HCT116 (cell line): ENCODE measurements at regions not wholly inside any gene's neighbourhood (a gene's known extent, or its start where the extent isn't known, plus 50 kb on each side); places are given as distances from the start of the nearest gene placed in this dataset.

Source experiments
- ATAC-seq: fragments of 200-7000 bp; cut with Tn5 transposase; 2 replicates; pipeline ENCODE4 v1.9.1; 2020; ENCODE audit warnings: mild to moderate bottlenecking, moderate library complexity
- BruUV-seq: library from RNA; stranded (reverse); fragments of 400-500 nt; replicated peaks from 2 replicates; lab custom pipeline; 2021; lab: Mats Ljungman, UMichigan
- CTCF ChIA-PET: fragments of 300-600 bp; sonication (Branson Sonifier 250); formaldehyde crosslinking; loops from one replicate; lab custom pipeline; 2021; ENCODE audit warnings: antibody characterized with exemption; lab: Charles Lee
- POLR2A ChIA-PET: fragments of 300-600, 350-600 bp; sonication (Branson Sonifier 250); formaldehyde crosslinking; loops from one replicate; lab custom pipeline; 2021; ENCODE audit warnings: antibody characterized with exemption; lab: Charles Lee
- RAD21 ChIA-PET, 2 experiments: fragments of 300-600 bp; sonication (Branson Sonifier 250); formaldehyde crosslinking; loops; one replicate each; lab custom pipeline; 2023; ENCODE audit warnings: low total read pairs in 2 of 2; ENCODE audit not compliant: uncharacterized antibody in 2 of 2, unreplicated experiment in 2 of 2, low non-redundant PET in 1 of 2; lab: Charles Lee
- DNase-seq: peaks from one replicate; pipeline ENCODE4 v3.0.0-alpha.2; 2010; ENCODE audit warnings: low read depth, low spot score
- H2AFZ ChIP-seq: fragments of 200-600 bp; shearing (Covaris generic), sonication (generic); 2 replicates; pipeline ENCODE4 v1.6.1; 2017; ENCODE audit warnings: low read depth, mixed run types, mixed read lengths, antibody characterized with exemption, low read length; ENCODE audit not compliant: poor library complexity, severe bottlenecking
- H3K27ac ChIP-seq: 2 replicates; pipeline ENCODE4 v1.5.1; 2012; ENCODE audit warnings: low read depth, low read length
- H3K27me3 ChIP-seq: fragments of 200-600 bp; sonication (generic); 2 replicates; pipeline ENCODE4 v1.6.1; 2016; ENCODE audit warnings: mixed run types, low read length, mixed read lengths; ENCODE audit not compliant: insufficient read depth
- H3K36me3 ChIP-seq, 2 experiments: fragments of 200-500 bp in 1 of 2; fragments of 200-600 bp in 1 of 2; sonication (Bioruptor generic) in 1 of 2; sonication (generic) in 1 of 2; 2 replicates each; pipeline versions ENCODE4 v1.5.1 to v1.6.1; 2014 to 2016; ENCODE audit warnings: low read length in 2 of 2, inconsistent platforms in 1 of 2, mixed read lengths in 1 of 2, mixed run types in 1 of 2; ENCODE audit not compliant: insufficient read depth in 2 of 2, control insufficient read depth in 1 of 2
- H3K4me1 ChIP-seq, 2 experiments: fragments of 200-600 bp in 1 of 2; sonication (generic) in 1 of 2; 2 replicates each; pipeline versions ENCODE4 v1.5.1 to v1.6.1; 2012 to 2017; ENCODE audit warnings: low read length in 2 of 2, inconsistent platforms in 1 of 2, mild to moderate bottlenecking in 1 of 2, mixed read lengths in 1 of 2, mixed run types in 1 of 2, moderate library complexity in 1 of 2; ENCODE audit not compliant: insufficient read depth in 2 of 2, control insufficient read depth in 1 of 2
- H3K4me2 ChIP-seq: fragments of 200-600 bp; sonication (generic); 2 replicates; pipeline ENCODE4 v1.6.1; 2017; ENCODE audit warnings: mixed run types, low read length, mixed read lengths
- H3K4me3 ChIP-seq, 2 experiments: fragments of 200-600 bp in 1 of 2; sonication (generic) in 1 of 2; replicated peaks in 1 of 2; 2 replicates each; pipeline ENCODE4 v1.5.1; 2011 to 2016; ENCODE audit warnings: low read length in 2 of 2, control low read depth in 1 of 2, low read depth in 1 of 2, mild to moderate bottlenecking in 1 of 2, mixed read lengths in 1 of 2, mixed run types in 1 of 2
- H3K79me2 ChIP-seq: fragments of 200-600 bp; sonication (generic); 2 replicates; pipeline ENCODE4 v1.6.1; 2017; ENCODE audit warnings: mild to moderate bottlenecking, mixed run types, low read length, moderate library complexity, mixed read lengths; ENCODE audit not compliant: insufficient read depth
- H3K9ac ChIP-seq: fragments of 200-600 bp; sonication (generic); 2 replicates; pipeline ENCODE4 v1.6.1; 2016; ENCODE audit warnings: low read length, mixed read lengths
- H3K9me2 ChIP-seq: fragments of 200-600 bp; sonication (generic), shearing (Covaris generic); 2 replicates; pipeline ENCODE4 v1.6.1; 2017; ENCODE audit warnings: mixed run types, mild to moderate bottlenecking, moderate library complexity; ENCODE audit not compliant: insufficient read depth
- H3K9me3 ChIP-seq, 2 experiments: fragments of 200-500 bp in 1 of 2; fragments of 200-600 bp in 1 of 2; sonication (Bioruptor generic) in 1 of 2; sonication (generic) in 1 of 2; 2 replicates each; pipeline ENCODE4 v1.6.1; 2014 to 2017; ENCODE audit warnings: low read length in 2 of 2, mixed read lengths in 2 of 2, inconsistent platforms in 1 of 2, low read depth in 1 of 2, mild to moderate bottlenecking in 1 of 2, mixed run types in 1 of 2, moderate library complexity in 1 of 2; ENCODE audit not compliant: control insufficient read depth in 1 of 2, insufficient read depth in 1 of 2
- H4K20me1 ChIP-seq: fragments of 200-600 bp; sonication (generic), shearing (Covaris generic); 2 replicates; pipeline ENCODE4 v1.6.1; 2017; ENCODE audit warnings: mixed run types, mild to moderate bottlenecking, moderate library complexity; ENCODE audit not compliant: insufficient read depth
- CEBPB ChIP-seq: IDR thresholded peaks from 2 replicates; pipeline ENCODE4 v1.6.1; 2012; ENCODE audit warnings: low read depth
- EGR1 ChIP-seq: IDR thresholded peaks from 2 replicates; pipeline ENCODE4 v1.6.1; 2012; ENCODE audit warnings: low read depth
- ELF1 ChIP-seq: IDR thresholded peaks from 2 replicates; pipeline ENCODE4 v1.6.1; 2012; ENCODE audit warnings: low read depth, borderline replicate concordance
- JUND ChIP-seq: IDR thresholded peaks from 2 replicates; pipeline ENCODE4 v1.6.1; 2012
- MAX ChIP-seq: IDR thresholded peaks from 2 replicates; pipeline ENCODE4 v1.6.1; 2012
- POLR2A ChIP-seq: IDR thresholded peaks from 2 replicates; pipeline ENCODE4 v1.7.0; 2011; ENCODE audit warnings: borderline replicate concordance; ENCODE audit not compliant: insufficient read depth, insufficient read length; ENCODE audit errors: extremely low read depth
- REST ChIP-seq: IDR thresholded peaks from 2 replicates; pipeline ENCODE4 v1.6.1; 2012; ENCODE audit warnings: low read depth
- SRF ChIP-seq: IDR thresholded peaks from 2 replicates; pipeline ENCODE4 v1.6.1; 2012; ENCODE audit warnings: low read depth
- TCF7L2 ChIP-seq: IDR thresholded peaks from 2 replicates; pipeline ENCODE4 v1.7.0; 2011; ENCODE audit warnings: borderline replicate concordance, inconsistent platforms; ENCODE audit not compliant: insufficient read depth, insufficient read length; ENCODE audit errors: extremely low read depth
- ZBTB33 ChIP-seq: IDR thresholded peaks from 2 replicates; pipeline ENCODE4 v1.6.1; 2011; ENCODE audit warnings: mild to moderate bottlenecking, low read length, moderate library complexity; ENCODE audit not compliant: insufficient replicate concordance; ENCODE audit errors: extremely low read depth
- ZFX ChIP-seq: fragments of 450-650 bp; IDR thresholded peaks from 2 replicates; pipeline ENCODE4 v1.6.1; 2017
- intact Hi-C: fragments of 100-400 bp; cut with micrococcal nuclease; formaldehyde crosslinking; loops from 2 replicates; pipeline ENCODE4 v1.10.0; 2022

- TF ChIP-seq SRF (no peak), ZBTB33 (no peak), JUND (no peak), REST (no peak), ZFX (no peak), POLR2A (no peak), EGR1 (no peak), MAX (no peak), ELF1 (no peak), CEBPB (no peak), TCF7L2 (no peak)
- CTCF ChIA-PET, result interaction anchor here (1.4 to 5.4 kb wide), 2 partner anchors 153 to 511 kb away, joined by 4 to 68 read pairs; no protein-coding TSS in a partner anchor
- Histone ChIP-seq H3K79me2 (no peaks in the 10 kb centered on the region), H3K4me1 (no peaks in the 10 kb centered on the region), H3K4me2 (no peak overlapping the region), H2AFZ (no peak overlapping the region), H3K4me3 (no peak overlapping the region), H3K9me3 (no peaks in the 10 kb centered on the region), H3K27ac (no peak overlapping the region), H3K27me3 (peaks cover 28% of the 10 kb centered on the region), H4K20me1 (no peaks in the 10 kb centered on the region), H3K36me3 (no peaks in the 10 kb centered on the region), H3K9ac (no peak overlapping the region), H3K9me2 (no peaks in the 10 kb centered on the region)
- ATAC-seq (no peak), DNase-seq (no peak)
- intact Hi-C loops, result loop anchor here (5.0 kb wide), 1 partner anchor 351 kb away; no protein-coding TSS in a partner anchor
- POLR2A ChIA-PET, result no interaction called here
- no TSS peak for BruUV-seq
- RAD21 ChIA-PET, result no interaction called here
Measured at GRCh38 chr20:23203310-23203709, 117.2 kb upstream of the CD93 start.
